CD4-positive, alpha-beta T cell treated with Interleukin-17A for 4 hours (primary cell): ENCODE measurements at regions not wholly inside any gene's neighbourhood (a gene's known extent, or its start where the extent isn't known, plus 50 kb on each side); places are given as distances from the start of the nearest gene placed in this dataset.

Experiments
- DNase-seq: peaks from one replicate; pipeline ENCODE4 v3.0.0-alpha.2; 2020; ENCODE audit warnings: mixed read lengths

DNA sequence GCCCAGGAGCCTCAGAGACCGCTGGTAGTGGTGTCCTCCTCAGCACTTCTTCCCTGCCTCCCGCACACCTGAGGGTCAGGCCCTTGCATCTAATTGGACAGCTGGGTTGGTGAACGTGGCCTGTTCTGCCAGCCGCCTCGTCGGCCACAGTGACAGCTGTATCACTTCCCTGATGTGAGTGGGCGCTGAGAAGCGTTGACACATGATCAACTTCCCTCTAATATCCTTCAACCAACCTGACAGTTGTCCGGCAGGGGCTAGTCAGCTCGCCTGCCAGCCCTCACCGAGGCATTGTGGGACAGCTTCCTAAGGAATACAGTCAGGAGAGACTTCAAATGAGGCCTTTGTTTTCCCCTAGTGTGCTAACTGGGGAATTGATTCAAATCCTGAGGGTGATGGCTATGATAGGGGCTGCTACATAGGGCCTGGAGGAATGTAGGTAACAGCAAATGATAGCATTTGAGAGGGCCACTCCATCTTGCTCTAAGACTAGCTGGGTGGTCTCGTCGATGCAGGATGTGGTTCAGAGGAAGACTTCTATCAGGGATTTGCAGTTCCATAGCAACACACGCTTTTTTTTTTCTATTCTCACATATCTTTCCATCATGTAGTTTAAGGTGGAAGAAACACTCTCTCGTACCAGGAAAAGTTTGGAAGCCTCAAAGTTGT, 230.8 kb downstream of the TSHZ3 start:
- DNase-seq: no peak

DNA sequence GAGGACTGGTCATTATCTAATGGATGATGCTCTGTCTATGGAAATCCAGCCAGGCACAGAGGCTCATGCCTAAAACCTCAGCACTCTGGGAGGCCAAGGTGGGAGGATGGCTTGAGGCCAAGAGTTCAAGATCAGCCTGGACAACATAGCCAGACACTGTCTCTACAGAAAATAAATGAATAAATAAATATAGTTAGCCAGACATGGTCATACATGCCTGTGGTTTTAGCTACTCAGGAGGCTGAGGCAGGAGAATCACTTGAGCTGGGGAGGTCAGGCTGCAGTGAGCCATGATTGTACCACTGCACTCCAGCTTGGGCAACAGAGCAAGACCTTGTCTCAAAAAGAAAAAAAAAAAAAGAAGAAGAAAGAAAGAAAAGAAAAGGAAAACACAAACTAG, 234.7 kb downstream of the TSHZ3 start:
- no peak for DNase-seq

DNA sequence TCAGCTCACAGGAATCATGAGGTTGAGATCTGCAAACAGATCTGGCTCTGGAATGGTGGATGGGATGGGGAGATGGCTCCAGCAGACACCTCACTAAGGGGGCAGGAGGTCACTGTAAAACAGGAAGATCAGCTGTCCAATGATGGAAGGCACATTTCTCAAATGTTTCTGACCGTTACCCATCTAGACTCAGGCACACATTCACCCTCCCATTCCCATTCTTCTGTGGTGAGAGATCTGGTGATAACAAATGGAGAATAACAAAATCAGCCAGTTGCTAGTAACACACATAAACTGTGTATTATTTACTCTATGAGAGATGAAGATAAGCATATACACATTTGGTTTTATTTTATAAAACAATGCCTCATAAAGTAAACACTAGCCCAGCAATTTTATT, 235.9 kb downstream of the TSHZ3 start:
- DNase-seq: no peak

DNA sequence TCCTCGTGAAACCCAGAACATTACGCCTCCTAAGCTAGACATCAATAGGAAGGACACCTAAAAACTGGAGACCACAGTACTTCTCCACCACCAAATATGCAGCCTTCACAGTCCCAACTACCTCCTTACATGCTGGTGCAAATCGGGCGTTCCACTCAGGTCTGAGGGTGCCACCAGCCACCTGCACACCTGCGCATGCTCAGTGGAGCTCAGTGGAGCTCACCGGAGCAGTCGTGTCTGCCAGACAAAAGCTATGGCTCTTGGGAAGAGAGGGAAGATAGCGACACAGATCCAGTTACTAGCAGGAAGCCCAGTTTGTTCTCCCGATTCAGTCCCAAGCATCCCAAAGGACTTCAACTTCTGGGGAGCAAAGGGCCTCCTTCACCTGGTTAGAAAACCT, 237.1 kb downstream of the TSHZ3 start:
- DNase-seq: no peak

DNA sequence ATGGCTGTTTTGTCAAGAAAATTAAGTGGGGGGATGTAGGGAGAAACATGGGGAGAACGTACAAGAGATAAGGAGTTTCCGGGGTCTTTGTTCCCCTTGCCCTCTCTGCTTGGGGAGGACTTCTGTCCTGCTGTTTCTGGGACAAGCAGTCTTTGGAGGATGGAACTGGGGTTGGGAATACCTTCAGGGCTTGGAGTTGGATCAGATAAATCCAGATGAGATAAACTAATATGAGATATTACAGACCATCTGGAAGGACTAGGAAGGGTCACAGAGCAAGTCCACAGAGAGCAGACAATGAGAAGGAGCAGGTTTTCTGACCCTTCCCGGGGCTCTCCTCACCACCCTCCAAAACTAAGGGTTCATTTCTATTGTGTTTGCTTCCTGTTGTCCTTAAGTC, 237.5 kb downstream of the TSHZ3 start:
- DNase-seq: no peak

DNA sequence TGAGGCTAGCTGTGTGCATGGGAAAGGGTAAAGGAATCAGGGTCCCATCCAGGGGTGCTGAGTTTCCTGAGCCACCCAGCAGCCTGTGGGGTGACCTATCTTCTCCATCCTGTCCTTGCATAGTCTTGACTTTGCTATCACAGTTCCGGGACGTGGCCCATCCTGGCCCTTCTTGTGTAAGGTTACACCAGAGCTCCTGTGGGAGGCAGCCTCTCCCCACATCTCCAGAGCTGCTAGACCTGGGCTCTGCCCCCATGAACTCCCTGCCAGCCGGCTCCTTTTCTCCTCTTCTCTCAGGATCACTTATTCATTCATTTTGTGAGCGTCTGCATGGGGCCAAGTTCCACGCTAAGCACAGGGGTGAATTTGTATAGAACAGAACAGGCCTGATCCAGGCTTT, 238.9 kb downstream of the TSHZ3 start:
- peak; percentile 21 for DNase-seq

DNA sequence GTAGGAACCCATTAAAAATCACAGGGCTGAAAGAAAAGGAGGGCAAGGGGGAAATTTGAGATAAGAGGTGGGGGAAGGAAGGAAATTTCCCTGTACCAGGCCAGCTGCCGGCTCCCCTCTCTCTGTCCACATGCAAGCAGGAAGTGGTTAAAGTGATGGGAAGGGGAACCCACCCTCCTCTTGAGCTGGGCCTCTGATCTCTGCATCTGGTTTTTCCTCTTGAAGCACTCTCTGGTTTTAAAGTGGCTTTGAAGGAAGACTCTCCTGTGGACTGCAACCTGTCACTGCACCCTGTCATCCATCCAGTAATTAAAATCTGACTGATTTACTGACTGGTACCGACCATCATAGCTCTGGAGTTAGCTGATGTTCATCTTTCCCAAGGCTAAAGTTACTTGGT, 239.6 kb downstream of the TSHZ3 start:
- DNase-seq: no peak

DNA sequence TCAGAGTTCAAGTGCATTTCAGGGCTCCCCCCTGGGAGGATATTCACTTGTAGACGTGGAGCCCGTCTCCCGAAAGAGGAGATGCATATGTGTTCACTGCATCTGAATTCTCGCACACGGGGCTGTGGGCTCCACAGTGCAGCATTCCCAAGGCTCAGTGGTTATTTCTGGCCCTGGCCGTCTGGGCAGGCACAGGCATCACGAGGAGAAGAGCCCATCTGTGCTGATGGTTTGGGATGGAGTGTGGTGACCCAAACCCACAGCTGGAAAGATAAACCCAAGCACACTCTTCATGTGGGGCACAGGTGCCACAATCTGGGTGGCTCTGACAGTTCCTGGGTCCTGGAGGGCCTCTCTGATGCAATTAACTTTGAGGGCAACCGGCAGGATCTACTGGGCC, 242.1 kb downstream of the TSHZ3 start:
- DNase-seq: no peak

DNA sequence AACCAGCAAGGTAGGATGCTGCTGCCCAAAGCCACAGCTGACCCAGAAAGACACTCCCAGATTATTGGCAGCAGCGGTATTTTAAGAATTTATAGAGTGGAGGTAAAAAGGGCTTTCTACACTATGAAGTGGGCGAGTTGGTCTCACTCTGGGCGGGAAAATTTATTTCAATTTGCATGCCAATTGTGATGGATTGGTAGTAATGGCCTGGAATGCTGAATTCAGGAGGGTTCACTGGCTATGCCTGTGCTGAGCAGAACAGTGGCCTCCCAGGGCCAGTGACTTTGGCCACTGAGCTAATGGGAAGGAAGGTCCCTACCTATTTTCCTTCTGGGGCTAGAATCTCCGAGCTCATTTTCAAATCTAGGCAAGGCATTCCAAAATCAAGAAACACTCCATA, 243.5 kb downstream of the TSHZ3 start:
- DNase-seq: no peak

DNA sequence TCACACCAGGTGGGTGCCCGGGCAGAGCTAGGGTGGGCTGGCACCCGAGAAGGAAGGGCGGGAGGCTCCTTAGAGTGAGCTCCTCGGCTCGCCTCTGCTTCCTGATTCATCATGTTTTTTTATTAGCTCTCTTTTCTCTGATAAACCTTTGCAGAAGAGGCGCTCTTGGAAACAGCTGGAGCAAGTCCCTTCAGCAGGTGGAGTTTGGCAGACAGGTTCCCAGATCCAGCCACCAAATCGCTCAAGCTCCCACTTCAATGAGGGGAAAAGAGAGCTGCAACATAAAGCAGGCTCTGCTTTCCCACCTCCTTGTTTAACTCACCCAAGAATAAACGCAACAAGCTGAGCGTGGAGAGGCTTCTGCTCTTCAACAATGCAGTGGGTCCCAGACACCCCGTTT, 244.8 kb downstream of the TSHZ3 start:
- no peak for DNase-seq

DNA sequence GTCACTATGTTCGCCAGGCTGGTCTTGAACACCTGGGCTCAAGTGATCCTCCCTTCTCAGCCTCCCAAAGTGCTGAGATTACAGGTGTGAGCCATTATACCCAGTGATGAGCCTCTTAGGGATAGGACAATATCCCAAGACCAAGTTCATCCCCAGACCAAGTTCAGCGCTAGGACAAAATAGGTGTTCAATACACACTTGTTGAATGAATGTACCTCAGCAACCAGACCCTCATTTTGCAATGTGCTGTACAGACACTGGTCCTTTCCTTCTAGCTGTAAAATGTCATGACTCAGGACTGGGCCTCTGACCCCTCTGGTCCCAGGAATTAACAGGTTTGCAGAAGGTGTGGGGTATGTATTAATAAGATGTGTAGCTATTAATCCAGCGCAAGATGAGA, 246.0 kb downstream of the TSHZ3 start:
- no peak for DNase-seq

DNA sequence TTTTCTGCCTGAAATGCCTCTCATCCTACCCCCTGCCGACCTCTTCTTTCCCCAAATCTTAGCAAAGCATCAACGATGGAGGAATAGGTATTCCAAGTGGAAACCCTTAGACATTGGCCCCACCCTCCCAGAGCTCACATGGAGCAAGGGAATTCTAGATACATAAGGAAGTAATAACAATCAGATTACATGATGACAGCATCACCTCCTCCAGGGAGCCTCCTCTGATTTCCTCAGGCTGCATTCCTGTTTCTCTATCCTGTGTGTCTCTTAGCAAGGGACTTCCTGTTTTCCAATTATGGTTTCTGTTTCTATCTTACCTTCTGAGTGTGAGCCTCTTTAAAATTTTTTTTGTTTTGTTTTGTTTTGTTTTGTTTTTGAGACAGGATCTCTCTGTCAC, 246.6 kb downstream of the TSHZ3 start:
- no peak for DNase-seq

DNA sequence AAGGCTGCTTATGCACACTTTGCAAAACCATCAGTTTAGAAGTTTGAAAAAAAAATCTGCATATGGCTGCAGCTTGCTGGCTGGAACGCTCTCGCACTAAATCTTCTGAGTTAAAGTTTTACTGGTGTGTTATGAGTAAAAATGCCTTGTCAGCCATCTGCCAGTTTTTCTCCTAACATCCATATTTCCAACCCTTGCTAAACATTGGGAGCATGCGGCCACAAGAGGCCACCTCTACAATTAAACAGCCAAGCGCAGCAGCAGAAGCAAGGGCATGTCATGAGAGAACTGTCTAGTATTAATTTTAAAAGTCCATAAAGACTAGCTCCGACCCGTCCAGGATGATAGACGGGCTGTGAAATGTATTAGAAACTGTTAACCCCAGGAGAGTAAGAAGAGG, 248.3 kb downstream of the TSHZ3 start:
- DNase-seq: no peak

DNA sequence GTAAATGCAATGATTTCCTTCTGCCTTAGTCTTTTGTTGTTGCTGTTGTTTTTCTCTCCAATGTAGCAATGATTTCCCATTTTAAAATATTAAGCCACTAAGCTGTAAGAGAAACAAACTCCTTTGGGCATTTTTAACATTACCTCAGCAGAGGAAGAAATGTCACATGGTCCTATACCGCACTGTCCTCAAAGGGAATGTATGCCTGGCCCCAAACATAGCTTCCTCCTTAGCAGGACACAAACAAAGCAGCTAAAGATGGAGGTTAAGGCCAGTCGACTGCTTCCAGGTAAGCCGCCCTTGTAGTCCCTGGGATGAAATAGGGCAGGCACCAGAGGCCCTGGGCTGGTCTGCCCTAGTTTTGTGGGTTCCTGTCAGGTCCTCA, 249.0 kb downstream of the TSHZ3 start:
- no peak for DNase-seq

DNA sequence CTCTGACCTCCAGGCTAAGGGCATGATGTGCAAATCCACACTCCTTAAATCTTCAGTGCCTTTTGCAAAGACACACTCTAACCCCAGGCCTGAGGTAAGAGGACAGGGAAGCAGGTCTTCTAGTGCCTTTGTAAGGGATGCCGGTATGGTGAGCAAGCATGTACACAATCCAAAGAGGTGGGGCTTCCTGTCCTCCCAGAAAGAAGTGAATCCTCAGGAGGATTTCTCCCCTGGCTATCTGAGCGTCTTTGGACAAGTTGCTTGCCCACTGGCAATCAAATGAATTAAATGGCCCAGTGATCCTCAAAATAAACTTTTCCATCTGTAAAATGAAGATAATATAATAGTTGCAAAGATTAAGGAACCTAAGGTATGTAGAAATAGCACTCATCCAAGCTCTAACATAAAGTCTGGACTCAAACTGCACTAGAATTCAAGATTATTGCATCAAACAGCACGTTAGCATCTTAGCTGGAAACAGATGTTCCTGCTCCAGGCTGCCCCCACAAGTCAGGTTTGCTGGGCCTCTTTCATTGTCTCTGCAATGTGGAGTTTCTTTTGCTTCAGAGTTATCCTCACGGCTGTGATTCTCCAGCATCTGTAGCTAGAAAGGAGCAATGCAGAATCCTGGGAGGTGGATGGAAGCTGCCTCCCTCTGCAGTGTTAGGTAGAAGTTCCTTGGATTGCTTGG, 249.6 kb downstream of the TSHZ3 start:
- DNase-seq: no peak

DNA sequence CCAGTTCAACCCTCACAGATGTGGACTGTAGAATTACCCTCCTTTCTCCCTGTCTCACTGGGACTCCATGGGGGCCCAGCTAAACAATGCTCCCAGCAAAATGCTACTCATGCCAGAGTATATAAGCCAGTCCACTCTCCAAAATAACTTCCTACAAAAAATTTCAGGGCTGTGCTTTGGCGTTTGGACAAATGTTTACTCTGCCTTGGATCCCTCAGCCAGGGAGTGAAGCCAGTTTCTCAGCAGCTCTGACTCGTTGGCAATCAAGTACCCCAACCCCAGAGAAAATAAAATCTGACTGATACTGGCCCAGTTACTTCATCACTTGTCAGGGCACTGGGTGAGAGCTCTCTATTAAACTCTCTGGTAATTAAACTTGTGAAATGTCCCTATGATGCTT, 250.4 kb downstream of the TSHZ3 start:
- DNase-seq: no peak

DNA sequence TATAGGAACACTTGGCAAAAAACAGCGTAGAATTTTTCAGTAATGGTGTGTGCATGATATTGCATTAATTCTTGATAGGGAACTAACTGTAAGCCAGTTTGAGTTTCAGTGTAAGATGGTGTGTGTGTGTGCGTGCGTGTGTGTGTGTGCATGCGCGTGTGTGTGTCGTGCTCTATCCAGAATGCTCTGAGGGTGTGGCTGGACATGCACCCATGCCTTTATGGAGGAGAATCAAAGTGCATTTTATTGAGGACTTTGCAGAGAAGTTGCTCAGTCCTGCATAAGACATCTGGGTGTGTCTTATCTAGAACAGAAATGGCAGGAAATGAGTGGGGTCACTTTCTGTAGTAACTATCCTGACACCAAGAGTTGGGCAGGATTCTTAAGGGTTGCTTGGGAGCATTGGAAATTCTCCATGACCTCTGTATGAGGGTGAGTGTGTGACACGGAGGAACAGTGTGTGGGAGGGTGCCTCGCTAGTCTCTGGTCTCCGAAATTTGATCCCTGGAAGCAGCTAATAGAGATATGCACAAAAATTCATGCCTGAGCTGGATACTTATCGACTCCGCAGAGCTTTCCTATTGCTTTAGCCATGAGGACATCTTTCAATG, 252.2 kb downstream of the TSHZ3 start:
- DNase-seq: no peak

DNA sequence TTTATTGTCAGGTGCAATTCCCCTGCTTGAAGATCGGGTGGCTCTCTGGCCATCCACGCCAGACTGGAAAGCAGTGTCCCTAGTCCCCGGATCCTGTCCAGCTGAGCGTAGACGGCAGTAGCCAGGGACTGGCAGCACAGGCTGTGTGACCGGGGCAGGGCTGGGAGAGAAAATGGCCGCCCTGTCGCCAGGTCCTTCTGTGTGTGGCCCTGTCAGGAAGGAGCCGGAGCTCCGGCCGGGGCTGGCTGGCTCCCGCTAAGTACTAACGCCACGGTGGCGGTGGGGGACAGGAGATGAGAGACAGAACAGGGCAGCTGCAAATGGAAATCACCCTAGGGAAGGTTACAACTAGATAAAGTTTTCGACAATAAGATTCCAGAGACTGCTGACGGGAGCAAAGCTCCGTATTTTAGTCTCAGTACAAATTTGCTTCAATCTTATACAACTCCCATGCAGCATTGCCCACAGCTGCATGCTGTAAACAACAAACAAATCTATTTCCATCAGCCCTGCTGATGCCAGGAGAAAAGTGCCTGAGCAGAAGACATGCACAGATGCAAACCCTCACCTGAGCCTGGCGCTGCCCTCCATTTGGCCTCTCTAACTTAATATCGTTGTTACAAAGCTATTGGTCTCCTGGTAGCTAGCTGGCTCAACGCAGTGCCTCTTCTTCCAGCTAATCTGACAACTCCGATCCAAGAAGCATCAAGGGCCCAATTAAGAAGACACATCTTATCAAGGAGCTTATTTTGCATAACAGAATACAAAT, 253.0 kb downstream of the TSHZ3 start:
- no peak for DNase-seq

DNA sequence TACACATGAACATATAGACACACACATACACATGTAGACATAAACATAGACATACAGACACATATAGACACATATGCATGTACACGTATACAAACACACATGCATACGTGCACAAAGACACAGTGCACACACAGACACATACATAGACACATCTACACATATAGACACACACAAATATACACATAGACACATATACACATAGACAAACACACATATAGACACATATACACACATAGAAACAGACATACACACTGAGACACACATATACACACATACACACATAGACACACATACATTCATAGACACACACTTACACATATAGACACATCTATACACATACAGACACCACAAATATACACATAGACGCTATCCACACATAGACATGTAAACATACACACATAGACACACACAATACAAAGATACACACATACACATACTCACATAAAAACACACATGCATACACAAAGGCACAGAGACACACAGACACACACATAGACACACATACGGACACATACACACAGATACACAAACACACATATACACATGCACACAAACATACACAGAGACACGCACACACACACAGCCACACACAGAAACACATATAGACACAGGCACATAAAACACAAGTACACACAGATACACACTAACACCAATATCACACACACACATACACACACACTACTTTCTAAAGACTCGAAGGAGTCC, 254.0 kb downstream of the TSHZ3 start:
- DNase-seq: no peak

DNA sequence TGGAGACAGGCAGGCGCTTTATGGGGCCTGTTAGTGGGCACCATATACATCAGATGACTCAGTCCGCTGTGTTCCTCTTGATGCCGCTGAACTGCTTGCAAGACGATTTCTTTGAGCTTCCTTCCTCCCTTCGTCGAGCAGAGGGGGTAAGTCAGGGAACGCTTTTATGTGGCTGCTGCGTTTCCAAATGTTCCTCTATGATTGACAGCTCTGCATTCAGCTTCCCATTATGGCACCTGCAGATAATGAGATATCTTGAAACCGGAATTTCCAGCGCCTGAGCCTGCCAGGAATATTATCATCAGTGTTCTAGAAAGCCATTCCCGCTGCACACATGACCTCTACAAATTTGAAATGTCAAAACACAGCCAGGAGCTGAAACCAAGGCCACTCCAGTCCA, 257.0 kb downstream of the TSHZ3 start:
- DNase-seq: no peak

DNA sequence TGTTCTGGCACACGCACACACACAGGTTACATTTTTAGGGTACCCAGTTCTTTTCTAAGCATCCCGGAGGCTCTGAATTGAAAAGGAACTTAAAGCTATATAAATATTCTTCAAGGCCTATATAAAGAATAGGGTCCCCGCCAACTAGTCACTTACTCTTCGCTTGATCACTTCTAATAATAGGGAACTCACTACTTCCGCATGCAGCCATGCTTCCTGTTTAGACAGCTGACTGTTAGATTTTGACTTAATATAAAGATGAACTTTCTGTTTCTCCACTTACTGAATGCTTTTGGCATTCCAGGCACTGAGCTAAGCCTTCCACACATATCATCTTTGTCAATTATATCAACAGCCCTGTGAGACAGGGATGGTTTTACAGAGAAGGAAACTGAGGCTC, 259.6 kb downstream of the TSHZ3 start:
- DNase-seq: no peak

DNA sequence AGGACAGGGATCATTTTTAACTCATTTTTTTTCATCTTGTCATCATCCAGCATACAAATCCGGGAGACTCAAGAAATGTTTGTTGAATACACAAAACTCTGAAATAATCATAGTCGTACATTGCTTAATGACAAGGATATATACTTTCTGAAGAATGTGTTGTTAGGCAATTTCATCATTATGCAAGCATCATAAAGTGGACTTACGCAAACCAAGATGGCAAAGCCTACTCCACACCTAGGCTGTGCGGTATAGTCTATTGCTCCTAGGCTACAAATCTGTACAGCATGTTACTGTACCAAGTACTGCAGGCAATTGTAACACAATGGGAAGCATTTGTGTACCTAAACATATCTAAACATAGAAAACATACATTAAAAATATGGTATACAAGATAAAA, 264.1 kb downstream of the TSHZ3 start:
- DNase-seq: no peak

DNA sequence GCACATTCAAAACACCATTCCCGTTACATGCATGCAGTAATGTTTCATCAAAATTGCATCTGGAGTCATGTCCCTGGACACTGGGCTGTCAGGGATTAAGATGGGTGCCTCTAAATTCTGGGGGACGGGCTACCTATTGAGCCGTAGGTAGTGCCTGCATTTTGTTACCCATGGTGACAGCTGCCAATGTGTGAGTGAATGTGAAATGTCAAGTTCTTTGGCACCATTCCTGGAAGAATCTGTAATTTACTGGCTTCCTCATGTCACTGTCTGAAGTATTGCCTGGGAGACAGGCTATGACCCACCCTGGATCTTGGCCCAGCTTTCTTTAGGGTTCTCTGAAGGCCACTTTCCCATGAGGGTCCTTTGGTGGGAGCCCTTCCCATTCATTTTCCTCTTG, 266.1 kb downstream of the TSHZ3 start:
- DNase-seq: no peak
